Stimulated activated naive CD8-positive, alpha-beta T cell treated with anti-CD3 and anti-CD28 coated beads, Interleukin-15, amount 100 ng/mL, for 72 hours (primary cell): ENCODE measurements at regions not wholly inside any gene's neighbourhood (a gene's known extent, or its start where the extent isn't known, plus 50 kb on each side); places are given as distances from the start of the nearest gene placed in this dataset.
A peak's percentile ranks its signal among the peaks of the same experiment; 100 is the strongest.

Experiments used
- ATAC-seq: fragments of 150-1000 bp; cut with Tn5 transposase; 2 replicates; pipeline ENCODE4 v1.10.0; 2021; ENCODE audit warnings: mild to moderate bottlenecking, moderate library complexity
- DNase-seq, 2 donors: peaks; one replicate each; pipeline ENCODE4 v3.0.0; 2021 to 2022
- H3K27ac Mint-ChIP-seq, 2 donors: one replicate each; pipeline ENCODE4 v1.8.0; 2022; ENCODE audit warnings: mild to moderate bottlenecking in 2 of 2, mixed read lengths in 2 of 2, moderate library complexity in 2 of 2
- H3K27me3 Mint-ChIP-seq: one replicate; pipeline ENCODE4 v1.8.0; 2022; ENCODE audit warnings: mixed read lengths
- H3K4me1 Mint-ChIP-seq: one replicate; pipeline ENCODE4 v1.8.0; 2022; ENCODE audit warnings: mild to moderate bottlenecking, mixed read lengths
- H3K4me3 Mint-ChIP-seq, 2 donors: one replicate each; pipeline ENCODE4 v1.8.0; 2022; ENCODE audit warnings: mild to moderate bottlenecking in 2 of 2, mixed read lengths in 2 of 2, moderate library complexity in 1 of 2
- H3K9me3 Mint-ChIP-seq, 2 donors: one replicate each; pipeline ENCODE4 v1.8.0; 2022; ENCODE audit warnings: mixed read lengths in 2 of 2

DNA sequence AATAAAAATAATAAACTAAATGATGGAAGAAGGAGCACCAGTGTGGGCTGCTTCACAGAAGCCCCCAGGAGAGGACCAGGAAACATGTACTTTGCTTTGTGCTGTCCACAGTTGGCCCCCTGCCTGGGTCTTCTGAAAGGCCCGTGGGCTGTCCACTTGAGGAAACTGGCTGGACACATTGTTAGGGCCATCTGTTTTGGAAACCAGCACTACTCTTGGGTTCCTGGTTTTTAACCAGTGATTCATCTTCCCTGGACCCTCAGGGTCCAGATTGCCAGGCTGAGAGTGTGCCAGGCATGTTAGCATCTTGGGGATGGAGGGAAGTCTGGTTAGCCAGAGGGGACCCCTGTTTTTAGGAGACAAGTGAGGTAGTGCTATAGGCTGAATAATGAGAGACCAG, 297.2 kb upstream of the C2CD4B start:
- Mint-ChIP-seq H3K4me3 (no peak overlapping the region), H3K9me3 (no peaks in the 10 kb centered on the region), H3K4me1 (no peaks in the 10 kb centered on the region), H3K27ac (peak overlapping the region in 1 of 2 donors; percentile 54), H3K27me3 (no peaks in the 10 kb centered on the region)
- ATAC-seq = no peak
- DNase-seq = no peak

DNA sequence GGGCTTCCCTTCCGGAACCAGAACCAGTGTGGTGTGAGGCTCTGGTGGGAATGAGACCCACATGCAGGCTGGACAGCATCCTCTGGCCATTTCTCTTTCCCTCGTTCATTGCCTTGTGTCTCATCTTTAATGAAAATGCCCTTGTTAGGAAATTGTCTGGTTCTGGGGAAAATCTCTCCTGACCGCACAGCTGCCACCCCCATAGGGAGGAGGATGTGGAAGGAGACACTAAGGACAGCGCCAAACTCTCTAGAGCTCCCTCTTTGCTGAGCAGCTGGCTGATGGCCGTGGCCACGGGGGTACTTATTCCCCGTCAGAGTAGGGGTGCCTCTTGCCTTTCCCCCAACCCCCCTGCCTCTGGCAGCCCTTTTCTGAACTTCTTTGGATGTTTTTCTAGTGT, 297.6 kb upstream of the C2CD4B start:
- H3K9me3 Mint-ChIP-seq = no peaks in the 10 kb centered on the region
- H3K4me1 Mint-ChIP-seq = no peaks in the 10 kb centered on the region
- H3K4me3 Mint-ChIP-seq = no peak overlapping the region
- DNase-seq = no peak
- H3K27me3 Mint-ChIP-seq = no peaks in the 10 kb centered on the region
- ATAC-seq = no peak
- H3K27ac Mint-ChIP-seq = peak overlapping the region in 1 of 2 donors; percentile 54

DNA sequence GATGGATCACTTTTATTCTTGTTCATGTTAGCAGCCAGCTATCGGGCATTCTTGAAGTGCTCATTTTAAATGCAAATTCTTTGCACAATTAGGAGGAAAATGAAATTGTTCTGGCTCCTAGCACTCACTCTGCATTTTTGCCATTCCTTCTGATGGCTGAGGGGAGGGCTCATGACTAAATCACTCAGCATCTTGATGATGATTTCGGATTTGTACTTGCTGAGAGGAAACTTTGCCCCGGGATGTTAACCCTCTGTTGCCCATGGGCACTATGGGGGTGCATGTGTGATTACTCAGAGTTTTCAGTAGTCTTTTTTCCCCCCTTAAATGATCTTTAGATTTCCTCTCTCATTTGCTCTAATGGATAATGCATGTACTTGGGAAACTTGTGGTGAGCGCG, 299.6 kb upstream of the C2CD4B start:
- ATAC-seq (no peak), DNase-seq (no peak)
- H3K4me3 Mint-ChIP-seq = no peak overlapping the region
- no peaks in the 10 kb centered on the region for H3K27me3 Mint-ChIP-seq
- no peaks in the 10 kb centered on the region for H3K4me1 Mint-ChIP-seq
- H3K27ac Mint-ChIP-seq = no peak overlapping the region
- no peaks in the 10 kb centered on the region for H3K9me3 Mint-ChIP-seq

DNA sequence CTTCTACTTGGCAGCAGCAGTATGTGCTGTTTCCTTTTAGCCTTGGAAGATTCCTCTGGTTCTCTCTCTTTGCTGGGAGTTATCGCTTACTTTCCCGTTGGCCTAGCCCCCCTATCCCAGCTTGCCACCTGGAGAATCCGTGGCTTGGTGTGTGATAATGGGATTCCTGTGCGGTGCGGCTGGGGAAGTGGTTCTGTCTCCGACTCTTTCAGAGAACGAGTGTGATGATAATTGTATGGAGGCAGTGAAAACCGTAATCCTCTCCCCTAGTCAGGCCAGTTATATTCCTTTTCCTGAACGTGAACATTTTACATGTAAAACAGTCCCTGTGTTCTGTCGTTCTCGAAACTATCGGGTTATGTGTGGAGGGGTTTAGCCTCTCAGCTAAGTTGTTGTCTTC, 300.1 kb upstream of the C2CD4B start:
- Mint-ChIP-seq H3K9me3 (no peaks in the 10 kb centered on the region), H3K27me3 (no peaks in the 10 kb centered on the region), H3K27ac (no peak overlapping the region), H3K4me1 (no peaks in the 10 kb centered on the region), H3K4me3 (no peak overlapping the region)
- DNase-seq (no peak), ATAC-seq (no peak)

DNA sequence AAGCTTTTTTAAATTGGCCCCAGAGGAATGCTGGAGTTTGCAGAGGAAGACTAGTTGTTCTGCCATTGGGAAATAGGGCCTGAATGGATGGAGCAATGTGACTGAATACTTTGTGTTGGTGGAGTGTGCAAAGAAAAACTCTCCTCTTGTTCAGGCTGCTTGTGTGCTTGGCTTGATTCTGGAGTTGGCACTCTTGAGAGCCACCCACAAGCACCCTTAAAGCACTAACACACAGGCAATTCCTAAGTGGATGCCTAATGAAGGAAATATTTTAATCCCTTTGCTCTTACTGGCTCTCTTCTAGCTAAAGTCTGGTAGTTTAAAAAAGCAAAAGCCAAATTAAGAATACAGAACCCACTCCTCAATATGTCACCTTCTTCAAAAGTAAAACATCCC, 304.4 kb upstream of the C2CD4B start:
- DNase-seq = no peak
- ATAC-seq = no peak
- Mint-ChIP-seq H3K4me3 (no peak overlapping the region), H3K27me3 (no peaks in the 10 kb centered on the region), H3K4me1 (no peaks in the 10 kb centered on the region), H3K27ac (peak overlapping the region in 1 of 2 donors; percentile 22), H3K9me3 (no peaks in the 10 kb centered on the region)

DNA sequence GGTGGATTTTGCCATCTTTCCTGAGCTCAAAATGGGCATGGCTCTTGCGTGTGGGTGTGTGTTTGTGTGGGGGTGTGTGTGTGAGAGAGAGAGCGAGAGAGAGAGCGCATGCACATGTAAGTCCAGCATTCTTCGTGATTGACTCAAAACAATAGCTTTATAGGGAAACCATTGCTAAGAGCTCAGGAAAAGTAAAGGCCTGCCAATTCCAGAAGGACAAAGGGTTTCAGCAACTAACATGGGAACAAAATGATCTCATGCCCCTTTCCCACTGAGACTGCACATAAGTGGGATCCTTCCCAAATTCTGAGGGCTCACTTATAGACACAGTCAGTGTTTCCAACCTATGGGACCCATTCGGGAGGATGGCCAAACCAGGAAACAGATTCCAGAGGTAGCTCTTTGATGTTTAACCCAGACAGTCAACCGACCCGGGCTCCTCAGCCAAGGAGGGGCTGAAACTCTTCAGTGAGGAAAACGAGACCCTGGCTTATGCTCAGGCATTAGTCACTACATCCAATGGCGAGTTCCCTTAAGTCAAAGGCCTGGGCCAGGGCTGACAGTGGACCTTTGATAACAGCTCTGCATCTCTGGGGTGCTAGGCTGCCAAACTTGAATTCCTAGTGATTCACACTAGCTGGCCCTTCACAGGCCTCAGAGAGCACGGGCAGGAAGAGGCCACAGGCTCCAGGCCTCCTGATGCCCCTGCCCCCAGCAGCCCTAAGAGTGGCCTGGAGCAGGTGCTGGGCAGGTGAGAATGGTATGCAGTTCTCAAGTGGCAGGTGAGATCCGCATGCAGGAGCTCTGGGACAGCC, 305.0 kb upstream of the C2CD4B start:
- Mint-ChIP-seq H3K27ac (no peak overlapping the region), H3K4me3 (no peak overlapping the region), H3K4me1 (no peaks in the 10 kb centered on the region), H3K9me3 (no peaks in the 10 kb centered on the region), H3K27me3 (no peaks in the 10 kb centered on the region)
- DNase-seq = no peak
- ATAC-seq = no peak

DNA sequence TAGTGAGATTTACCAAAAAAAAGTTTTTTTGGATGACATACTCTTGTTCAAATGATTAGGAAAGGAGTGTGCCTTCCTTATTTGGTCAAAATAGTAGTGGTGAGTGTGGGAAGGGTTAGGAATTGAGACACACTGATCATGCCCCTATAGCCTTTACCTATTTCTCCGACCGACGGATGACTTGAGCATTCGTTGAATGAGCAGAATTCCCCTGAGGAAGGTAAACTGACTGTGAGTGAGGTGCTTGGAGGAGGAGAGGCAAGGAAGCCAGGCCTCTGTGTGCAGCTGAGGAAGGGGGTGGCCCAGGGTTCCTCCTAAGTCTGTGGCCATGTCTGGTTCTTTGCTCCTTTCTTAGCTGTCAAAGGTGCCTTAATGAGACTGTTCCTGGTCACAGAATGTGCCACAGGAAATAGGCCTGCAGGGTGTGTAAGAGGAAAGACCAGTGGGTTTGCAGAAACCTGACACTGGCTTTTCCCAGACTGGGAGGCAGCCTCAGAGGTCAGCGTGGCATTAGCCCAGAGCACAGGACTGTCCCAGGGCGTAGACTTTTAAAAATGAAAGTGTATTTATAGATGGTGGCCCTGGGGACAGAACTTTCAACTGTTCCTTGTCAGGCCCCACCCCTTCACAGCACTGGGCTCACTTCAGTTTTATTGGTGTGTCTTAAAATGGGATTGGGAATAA, 307.7 kb upstream of the C2CD4B start:
- DNase-seq = no peak
- H3K9me3 Mint-ChIP-seq = no peaks in the 10 kb centered on the region
- H3K4me3 Mint-ChIP-seq = no peak overlapping the region
- H3K27ac Mint-ChIP-seq = no peak overlapping the region
- no peaks in the 10 kb centered on the region for H3K4me1 Mint-ChIP-seq
- ATAC-seq = no peak
- no peaks in the 10 kb centered on the region for H3K27me3 Mint-ChIP-seq

DNA sequence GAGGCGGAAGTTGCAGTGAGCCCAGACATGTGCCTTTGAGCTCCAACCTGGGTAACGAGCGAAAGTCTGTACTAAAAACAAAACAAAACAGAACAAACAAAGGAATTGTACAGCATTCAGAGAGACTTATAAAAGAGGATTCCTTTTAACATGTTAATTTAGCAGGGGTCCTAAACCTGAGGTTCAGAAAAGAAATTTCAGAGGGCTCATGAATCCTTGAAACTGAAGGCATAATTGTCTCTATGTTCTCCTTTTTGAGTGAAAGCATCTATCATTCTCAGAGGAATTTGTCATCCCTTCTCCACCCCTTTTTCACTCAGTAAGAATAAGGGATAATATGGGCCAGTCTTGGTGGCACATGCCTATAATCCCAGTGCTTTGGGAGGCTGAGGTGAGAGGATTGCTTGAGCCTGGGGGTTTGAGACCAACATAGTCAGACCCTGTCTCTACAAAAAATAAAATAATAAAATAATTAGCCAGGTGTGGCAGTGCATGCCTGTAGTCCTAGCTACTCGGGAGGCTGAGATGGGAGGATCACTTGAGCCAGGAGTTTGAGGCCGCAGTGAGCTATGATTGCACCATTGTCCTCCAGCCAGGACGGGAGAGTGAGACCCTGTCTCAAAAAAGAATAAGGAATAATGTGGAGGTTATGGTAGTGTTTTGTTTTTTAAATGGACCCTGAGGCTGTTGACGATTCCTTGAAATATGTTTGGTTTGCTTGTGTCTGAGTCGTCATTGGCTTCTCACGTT, 309.1 kb upstream of the C2CD4B start:
- Mint-ChIP-seq H3K27me3 (no peaks in the 10 kb centered on the region), H3K4me3 (no peak overlapping the region), H3K27ac (no peak overlapping the region), H3K9me3 (no peaks in the 10 kb centered on the region), H3K4me1 (no peaks in the 10 kb centered on the region)
- ATAC-seq (no peak), DNase-seq (no peak)

DNA sequence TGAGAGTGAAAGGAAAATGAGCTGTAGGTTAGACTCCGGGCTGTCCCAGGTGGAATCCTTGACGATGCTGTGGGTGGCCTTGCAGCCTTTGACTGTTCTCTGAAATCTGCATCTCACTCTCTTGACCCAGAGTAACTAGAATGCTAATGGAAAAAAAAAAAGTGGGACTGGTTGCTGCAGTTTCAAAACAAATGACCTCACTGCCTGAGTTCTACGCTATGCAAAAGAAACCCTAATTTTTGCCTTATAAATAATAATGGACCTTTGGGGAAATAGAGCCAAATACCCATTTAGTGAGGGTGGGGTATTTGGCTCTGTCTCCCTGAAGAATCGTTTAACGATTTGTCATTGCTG, 309.7 kb upstream of the C2CD4B start:
- no peak for ATAC-seq
- no peaks in the 10 kb centered on the region for H3K4me1 Mint-ChIP-seq
- H3K27me3 Mint-ChIP-seq = no peaks in the 10 kb centered on the region
- H3K27ac Mint-ChIP-seq = no peak overlapping the region
- H3K4me3 Mint-ChIP-seq = no peak overlapping the region
- H3K9me3 Mint-ChIP-seq = no peaks in the 10 kb centered on the region
- DNase-seq = no peak

DNA sequence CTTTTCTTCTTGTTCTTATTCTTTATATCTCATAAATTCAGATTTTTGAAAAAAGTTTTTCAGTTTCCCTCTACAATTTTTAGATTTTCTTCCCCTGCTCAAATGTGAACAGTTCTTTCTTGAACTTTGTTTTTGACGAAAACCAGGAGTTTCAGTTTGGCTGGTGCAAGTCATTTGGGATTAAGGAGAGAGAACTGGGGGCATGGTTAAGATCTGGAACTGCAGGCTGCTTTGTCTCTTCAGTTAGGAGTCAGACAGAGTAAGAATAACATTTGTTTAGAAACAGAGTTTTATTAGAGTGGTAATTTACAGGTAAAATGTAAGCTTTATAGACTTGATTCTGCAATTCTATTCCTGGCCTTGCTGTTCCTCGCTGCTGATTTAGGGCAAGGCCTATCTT, 310.5 kb upstream of the C2CD4B start:
- H3K4me1 Mint-ChIP-seq = no peaks in the 10 kb centered on the region
- no peak overlapping the region for H3K27ac Mint-ChIP-seq
- H3K9me3 Mint-ChIP-seq = no peaks in the 10 kb centered on the region
- DNase-seq = no peak
- no peak overlapping the region for H3K4me3 Mint-ChIP-seq
- no peaks in the 10 kb centered on the region for H3K27me3 Mint-ChIP-seq
- ATAC-seq = no peak

DNA sequence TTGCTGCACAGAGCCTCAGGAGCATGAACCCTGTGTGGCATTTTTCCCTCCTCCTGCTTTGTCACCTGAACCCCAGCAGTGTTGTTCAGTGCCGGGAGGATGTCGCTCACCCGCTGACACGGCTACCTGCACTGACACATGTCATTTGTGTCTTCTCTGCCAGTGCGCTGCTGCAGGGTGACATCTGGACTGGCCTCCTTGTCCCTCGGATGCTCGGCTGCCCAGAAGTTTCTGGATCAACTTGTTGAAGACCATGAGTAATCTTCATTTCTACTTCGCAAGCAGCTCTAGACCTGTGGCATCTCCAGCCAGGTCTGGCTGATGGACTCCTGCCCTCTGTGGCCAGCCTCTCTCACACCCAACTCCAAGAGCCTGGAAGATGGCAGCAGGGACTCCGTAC, 311.1 kb upstream of the C2CD4B start:
- Mint-ChIP-seq H3K27ac (no peak overlapping the region), H3K27me3 (no peaks in the 10 kb centered on the region)
- ATAC-seq = no peak

DNA sequence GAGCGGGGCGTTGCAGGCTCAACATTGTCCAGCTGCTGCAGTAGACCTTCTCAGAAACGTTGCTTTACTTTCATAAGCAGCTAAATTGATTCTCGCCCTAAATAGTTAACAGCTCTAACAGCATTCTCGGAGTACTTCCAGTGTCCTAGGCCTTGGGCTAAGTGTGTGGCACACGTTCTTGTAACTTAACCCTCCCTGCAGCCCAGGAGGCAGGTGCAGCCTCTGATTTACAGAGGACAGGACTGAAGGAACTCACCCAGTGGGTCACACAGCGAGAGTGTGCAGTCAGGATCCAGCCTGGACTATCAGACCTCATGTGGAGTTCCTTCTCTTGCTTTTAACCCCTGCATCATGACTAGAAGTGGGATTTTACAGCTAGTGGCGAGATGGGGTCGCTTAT, 312.8 kb upstream of the C2CD4B start:
- Mint-ChIP-seq H3K27me3 (no peaks in the 10 kb centered on the region), H3K4me3 (no peak overlapping the region), H3K9me3 (no peaks in the 10 kb centered on the region), H3K4me1 (peaks cover 3% of the 10 kb centered on the region), H3K27ac (no peak overlapping the region)
- DNase-seq (no peak), ATAC-seq (no peak)

More for the DNA sequence above, 311.1 kb upstream of the C2CD4B start:
- H3K4me1 Mint-ChIP-seq = no peaks in the 10 kb centered on the region
- H3K4me3 Mint-ChIP-seq = no peak overlapping the region
- DNase-seq = no peak
- H3K9me3 Mint-ChIP-seq = no peaks in the 10 kb centered on the region

DNA sequence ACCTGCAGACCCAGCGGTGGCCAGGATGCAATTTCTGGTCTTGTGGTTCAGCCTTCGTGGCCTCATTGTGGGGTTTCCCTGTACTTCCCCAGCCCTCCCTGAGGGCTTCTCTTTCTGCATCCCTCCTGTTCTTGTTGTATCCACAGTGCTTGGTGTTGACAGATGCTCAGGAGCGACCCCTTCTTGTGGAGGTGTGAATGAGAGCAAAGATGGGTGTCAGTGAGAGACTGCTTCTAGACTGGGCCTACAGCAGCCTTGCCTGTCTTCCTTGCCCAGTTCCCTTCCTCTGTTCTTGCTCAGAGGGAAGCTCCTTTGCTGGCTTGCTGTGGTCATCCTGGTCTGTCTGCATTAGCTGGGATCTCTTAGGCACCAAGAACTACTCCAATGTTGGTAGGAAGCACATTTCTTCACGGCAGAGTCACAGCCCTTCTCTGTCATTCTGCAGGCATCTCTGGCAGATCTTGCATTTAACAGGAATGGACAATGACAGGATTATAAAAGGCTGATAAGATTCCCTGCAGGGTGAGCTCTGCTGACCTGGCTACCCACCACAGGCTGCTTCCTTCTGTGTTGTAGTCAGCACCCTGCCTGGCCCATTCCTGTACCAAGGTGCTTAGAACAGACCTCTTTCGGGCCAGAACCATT, 317.8 kb upstream of the C2CD4B start:
- no peak overlapping the region for H3K27ac Mint-ChIP-seq
- no peaks in the 10 kb centered on the region for H3K27me3 Mint-ChIP-seq
- ATAC-seq = peak; percentile 97
- H3K4me3 Mint-ChIP-seq = no peak overlapping the region
- peaks cover 6% of the 10 kb centered on the region for H3K4me1 Mint-ChIP-seq
- peak; percentile 36 to 67 for DNase-seq
- H3K9me3 Mint-ChIP-seq = no peaks in the 10 kb centered on the region

DNA sequence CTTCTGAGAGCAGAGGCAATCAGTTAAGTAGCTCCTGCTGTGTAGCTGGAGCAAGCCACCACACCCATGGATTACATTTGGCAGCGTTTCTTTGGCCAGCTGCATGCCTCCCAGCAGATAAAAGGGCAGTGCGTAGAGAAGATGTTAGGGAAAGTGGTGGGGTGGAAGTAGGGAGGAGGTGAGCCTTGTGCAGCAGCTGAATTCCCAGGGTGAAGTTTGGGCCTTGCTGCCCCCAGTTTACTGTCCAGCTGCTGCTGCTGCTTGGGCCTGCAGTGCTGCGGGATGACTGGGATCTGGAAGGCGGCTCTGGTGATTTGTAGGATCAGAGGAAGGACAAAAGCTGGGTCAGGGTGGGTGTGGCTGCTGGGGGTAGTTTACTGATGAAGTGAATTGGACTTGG, 318.7 kb upstream of the C2CD4B start:
- H3K27ac Mint-ChIP-seq = peak overlapping the region; percentile 22 to 82
- DNase-seq (no peak), ATAC-seq (no peak)
- no peaks in the 10 kb centered on the region for H3K9me3 Mint-ChIP-seq
- H3K4me3 Mint-ChIP-seq = no peak overlapping the region
- peaks cover 6% of the 10 kb centered on the region for H3K4me1 Mint-ChIP-seq
- H3K27me3 Mint-ChIP-seq = no peaks in the 10 kb centered on the region

DNA sequence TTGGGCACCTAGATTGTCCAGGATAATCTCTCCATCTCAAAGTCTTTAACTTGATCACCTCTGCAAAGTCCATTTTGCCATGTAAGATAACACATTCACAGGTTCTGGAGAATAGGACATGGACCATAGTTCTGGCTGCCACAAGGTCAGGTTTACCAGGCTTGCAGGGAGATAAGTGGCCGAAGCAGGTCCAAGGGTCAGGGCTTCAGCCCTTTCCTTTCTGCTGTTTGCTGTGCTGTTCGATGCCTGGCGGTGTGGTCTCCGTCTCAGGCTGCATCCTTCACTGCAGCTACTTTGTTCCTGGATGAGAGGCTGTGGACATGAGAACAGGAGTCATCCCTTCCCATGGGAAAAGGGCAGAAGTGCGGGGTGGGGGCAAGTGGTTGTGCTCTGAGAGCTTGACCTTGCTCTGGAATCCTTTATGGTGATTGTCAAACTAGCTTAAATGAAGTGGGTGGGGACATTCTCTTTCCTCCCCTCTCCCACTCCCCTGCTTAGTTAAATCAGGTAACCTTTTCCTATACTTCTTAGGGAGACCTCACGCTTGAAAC, 320.2 kb upstream of the C2CD4B start:
- no peaks in the 10 kb centered on the region for H3K9me3 Mint-ChIP-seq
- DNase-seq = no peak
- no peak overlapping the region for H3K27ac Mint-ChIP-seq
- no peak overlapping the region for H3K4me3 Mint-ChIP-seq
- ATAC-seq = no peak
- H3K27me3 Mint-ChIP-seq = no peaks in the 10 kb centered on the region
- H3K4me1 Mint-ChIP-seq = peaks cover 6% of the 10 kb centered on the region
